Kidney (tissue), 13 donors: ENCODE measurements at regions not wholly inside any gene's neighbourhood (a gene's known extent, or its start where the extent isn't known, plus 50 kb on each side); places are given as distances from the start of the nearest gene placed in this dataset.
"Not testable (repeated sequence)": the region's sequence is repeated elsewhere in the genome, so short reads cannot be mapped to it uniquely, and the experiment has no call there.

ENCODE experiments used
- DNase-seq, 5 donors: peaks; one replicate each; pipeline ENCODE4 v3.0.0-alpha.2; 2013 to 2020
- FAIRE-seq: peaks from 2 replicates; lab custom pipeline; 2012; peaks lifted over from hg19 to GRCh38; lab: Jason Lieb, UNC
- H3K27ac ChIP-seq, 2 donors: one replicate each; pipeline ENCODE4 v1.7.0; 2013; ENCODE audit warnings: low read depth in 2 of 2, low read length in 2 of 2, inconsistent platforms in 1 of 2
- H3K27me3 ChIP-seq: one replicate; pipeline ENCODE4 v1.7.1; 2013; ENCODE audit warnings: low read length, inconsistent platforms; ENCODE audit not compliant: control insufficient read depth, insufficient read depth
- H3K36me3 ChIP-seq, 3 donors: one replicate each; pipeline versions ENCODE4 v1.7.0 to v1.7.1; 2013; ENCODE audit warnings: low read length in 3 of 3, control low read depth in 1 of 3, inconsistent platforms in 1 of 3; ENCODE audit not compliant: insufficient read depth in 3 of 3, control insufficient read depth in 2 of 3
- H3K4me1 ChIP-seq, 3 donors: one replicate each; pipeline versions ENCODE4 v1.7.0 to v1.7.1; 2013; ENCODE audit warnings: low read length in 3 of 3, inconsistent platforms in 1 of 3, low read depth in 1 of 3; ENCODE audit not compliant: control insufficient read depth in 2 of 3, insufficient read depth in 2 of 3
- H3K4me3 ChIP-seq, 3 donors: one replicate each; pipeline versions ENCODE4 v1.7.0 to v1.8.1; 2013; ENCODE audit warnings: low read length in 3 of 3, control low read depth in 1 of 3, inconsistent platforms in 1 of 3
- H3K9ac ChIP-seq, 3 donors: one replicate each; pipeline versions ENCODE4 v1.7.0 to v1.7.1; 2013; ENCODE audit warnings: low read length in 3 of 3, control low read depth in 1 of 3, inconsistent platforms in 1 of 3
- H3K9me3 ChIP-seq, 3 donors: one replicate each; pipeline versions ENCODE4 v1.7.0 to v1.7.1; 2013; ENCODE audit warnings: low read length in 3 of 3, control low read depth in 1 of 3, inconsistent platforms in 1 of 3; ENCODE audit not compliant: control insufficient read depth in 2 of 3, insufficient read depth in 1 of 3
- CTCF ChIP-seq: IDR thresholded peaks from 3 replicates; pipeline ENCODE4 v1.5.1; 2012; ENCODE audit warnings: mild to moderate bottlenecking, moderate library complexity, borderline replicate concordance; ENCODE audit not compliant: insufficient read depth; ENCODE audit errors: extremely low read depth
- intact Hi-C: fragments of 100-400 bp; cut with DNase I; formaldehyde crosslinking; loops from one replicate; pipeline ENCODE4 v1.11.1; 2022
- donor health status: control.
- donor health status: control.
- donor health status: control.
- donor health status: control.
- donor health status: control.
- donor health status: DM: yes; HTN: yes; CAD: no.
- donor health status: Normal renal cell carcinoma (clear cell type).

GRCh38 chr5:87776785-87777184 lies 364.1 kb upstream of the CCNH start:
- Histone ChIP-seq H3K9me3 (no peaks in the 10 kb centered on the region), H3K4me1 (no peaks in the 10 kb centered on the region), H3K9ac (no peak overlapping the region), H3K27ac (no peak overlapping the region), H3K36me3 (no peaks in the 10 kb centered on the region), H3K4me3 (no peak overlapping the region), H3K27me3 (peaks cover 6% of the 10 kb centered on the region)
- intact Hi-C loops = loop anchor here (10.0 kb wide), 1 partner anchor 908 kb away; no protein-coding TSS in a partner anchor
- TF ChIP-seq CTCF = no peak
- no peak for FAIRE-seq
- DNase-seq = no peak

- not testable (repeated sequence) for H3K36me3 ChIP-seq, H3K4me1 ChIP-seq, H3K4me3 ChIP-seq, H3K27me3 ChIP-seq, H3K9me3 ChIP-seq, H3K9ac ChIP-seq, H3K27ac ChIP-seq, FAIRE-seq, DNase-seq
- intact Hi-C loops = loop anchor here (10.0 kb wide), 1 partner anchor 908 kb away; no protein-coding TSS in a partner anchor
These were observed 363.6 kb upstream of the CCNH start for GRCh38 chr5:87776302-87776701.

- no peaks in the 10 kb centered on the region for H3K9me3 ChIP-seq
- intact Hi-C loops = loop anchor here (10.0 kb wide), 1 partner anchor 910 kb away; no protein-coding TSS in a partner anchor
These were observed 362.5 kb upstream of the CCNH start for GRCh38 chr5:87775228-87775627.

GRCh38 chr5:87774804-87775203 lies 362.1 kb upstream of the CCNH start:
- DNase-seq (no peak), FAIRE-seq (no peak)
- no peak for TF ChIP-seq CTCF
- no peaks in the 10 kb centered on the region for H3K4me1 ChIP-seq
- no peaks in the 10 kb centered on the region for H3K9me3 ChIP-seq
- no peak overlapping the region for H3K27ac ChIP-seq
- intact Hi-C loops = loop anchor here (10.0 kb wide), 1 partner anchor 910 kb away; no protein-coding TSS in a partner anchor
- no peaks in the 10 kb centered on the region for H3K36me3 ChIP-seq
- H3K9ac ChIP-seq = no peak overlapping the region
- no peak overlapping the region for H3K4me3 ChIP-seq
- peaks cover 4% of the 10 kb centered on the region for H3K27me3 ChIP-seq

More at GRCh38 chr5:87775228-87775627, 362.5 kb upstream of the CCNH start:
- Histone ChIP-seq H3K9ac (no peak overlapping the region), H3K27me3 (peaks cover 4% of the 10 kb centered on the region), H3K4me3 (no peak overlapping the region), H3K4me1 (no peaks in the 10 kb centered on the region), H3K36me3 (no peaks in the 10 kb centered on the region), H3K27ac (no peak overlapping the region)
- no peak for DNase-seq
- no peak for TF ChIP-seq CTCF
- no peak for FAIRE-seq
